Activated CD8-positive, alpha-beta memory T cell treated with anti-CD3 and anti-CD28 coated beads, Interleukin-2, amount 10 ng/mL, durations not matched to agents 7 days and 5 days (primary cell): ENCODE measurements at regions not wholly inside any gene's neighbourhood (a gene's known extent, or its start where the extent isn't known, plus 50 kb on each side); places are given as distances from the start of the nearest gene placed in this dataset.

ENCODE experiments used
- ATAC-seq: fragments of 150-1000 bp; cut with Tn5 transposase; one replicate; pipeline ENCODE4 v1.10.0; 2021; ENCODE audit warnings: moderate library complexity
- CTCF ChIA-PET: fragments of 350-600 bp; sonication (Branson Sonifier 250); formaldehyde crosslinking; loops from one replicate; lab custom pipeline; 2021; ENCODE audit warnings: antibody characterized with exemption; lab: Charles Lee
- DNase-seq: peaks from one replicate; pipeline ENCODE4 v3.0.0-alpha.2; 2020
- H3K27ac Mint-ChIP-seq: one replicate; pipeline ENCODE4 v1.8.0; 2021; ENCODE audit warnings: mild to moderate bottlenecking, mixed read lengths
- H3K27me3 Mint-ChIP-seq: one replicate; pipeline ENCODE4 v1.8.0; 2021; ENCODE audit warnings: mixed read lengths
- H3K36me3 Mint-ChIP-seq: one replicate; pipeline ENCODE4 v1.8.0; 2021; ENCODE audit warnings: mild to moderate bottlenecking, mixed read lengths
- H3K4me1 Mint-ChIP-seq: one replicate; pipeline ENCODE4 v1.8.0; 2021; ENCODE audit warnings: mixed read lengths
- H3K4me3 Mint-ChIP-seq: one replicate; pipeline ENCODE4 v1.8.0; 2021; ENCODE audit warnings: mild to moderate bottlenecking, moderate library complexity, mixed read lengths
- H3K9me3 Mint-ChIP-seq: one replicate; pipeline ENCODE4 v1.8.0; 2022; ENCODE audit warnings: low read depth, mixed read lengths

DNA sequence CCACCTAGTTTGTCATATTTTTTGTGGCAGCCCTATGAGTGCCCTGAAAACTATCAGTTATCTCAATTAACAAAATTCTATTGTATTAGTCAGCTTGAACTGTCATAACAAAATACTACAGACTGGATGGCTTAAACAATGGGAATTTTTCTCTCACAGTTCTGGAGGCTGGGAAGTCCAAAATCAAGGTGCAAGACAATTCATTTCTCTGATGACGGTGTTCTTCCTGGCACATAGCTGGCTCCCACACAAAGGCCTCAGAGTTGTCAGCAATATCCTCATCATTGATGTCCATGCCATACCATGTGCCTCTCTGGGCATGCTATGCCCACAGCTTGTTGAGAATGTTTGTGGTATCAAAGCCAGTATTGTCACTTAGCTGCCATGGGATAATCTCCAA is 691.9 kb downstream of the NR2F1-AS1 start:
- DNase-seq, result no peak
- H3K36me3 Mint-ChIP-seq, result no peaks in the 10 kb centered on the region
- H3K9me3 Mint-ChIP-seq, result no peaks in the 10 kb centered on the region
- no peak for ATAC-seq
- no peaks in the 10 kb centered on the region for H3K4me1 Mint-ChIP-seq
- no peak overlapping the region for H3K27ac Mint-ChIP-seq
- H3K4me3 Mint-ChIP-seq, result no peak overlapping the region
- no peaks in the 10 kb centered on the region for H3K27me3 Mint-ChIP-seq
- CTCF ChIA-PET, result no interaction called here

DNA sequence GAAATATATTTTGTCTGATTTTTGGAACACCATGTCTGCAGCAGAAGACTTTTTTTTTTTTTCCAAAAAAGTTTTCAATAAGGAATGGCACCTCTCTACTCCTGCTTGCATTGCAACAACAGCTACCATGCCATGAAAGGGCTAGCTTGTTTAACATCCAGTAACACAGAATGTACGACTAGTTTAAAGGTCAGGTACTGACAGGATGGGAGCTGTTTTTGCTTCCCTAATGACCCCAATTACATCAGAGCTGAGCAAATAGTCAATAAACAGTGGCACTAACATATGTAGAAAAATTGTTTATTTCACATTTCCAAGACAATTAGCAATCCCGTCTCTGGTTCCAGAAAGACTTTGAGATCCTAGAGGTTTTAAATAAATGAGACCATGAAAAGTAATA is 693.8 kb downstream of the NR2F1-AS1 start:
- no peaks in the 10 kb centered on the region for H3K36me3 Mint-ChIP-seq
- DNase-seq (no peak), ATAC-seq (no peak)
- H3K4me1 Mint-ChIP-seq, result no peaks in the 10 kb centered on the region
- no peak overlapping the region for H3K27ac Mint-ChIP-seq
- no peaks in the 10 kb centered on the region for H3K27me3 Mint-ChIP-seq
- no peaks in the 10 kb centered on the region for H3K9me3 Mint-ChIP-seq
- no peak overlapping the region for H3K4me3 Mint-ChIP-seq
- CTCF ChIA-PET, result no interaction called here

DNA sequence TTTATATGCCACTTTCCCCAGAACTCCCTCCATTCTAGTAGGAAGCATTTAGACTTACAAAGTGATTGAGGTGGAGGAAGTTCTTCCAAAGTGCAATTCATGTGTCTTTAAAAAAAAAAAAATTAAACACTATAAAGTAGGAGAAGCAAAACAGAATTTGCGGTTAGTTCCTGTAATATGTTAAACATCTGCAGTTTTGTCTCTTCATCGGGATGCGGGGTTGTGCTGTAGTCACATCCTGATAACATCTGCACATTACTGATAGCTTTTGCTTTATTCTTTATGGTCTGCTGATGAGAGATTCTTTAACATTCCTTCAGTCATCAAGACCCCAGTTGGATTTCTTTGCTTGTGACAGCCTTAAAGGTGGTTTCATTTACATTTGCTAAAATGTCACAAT is 694.3 kb downstream of the NR2F1-AS1 start:
- no peak overlapping the region for H3K27ac Mint-ChIP-seq
- no peak for ATAC-seq
- no peaks in the 10 kb centered on the region for H3K27me3 Mint-ChIP-seq
- no peaks in the 10 kb centered on the region for H3K9me3 Mint-ChIP-seq
- no peak overlapping the region for H3K4me3 Mint-ChIP-seq
- DNase-seq, result no peak
- H3K36me3 Mint-ChIP-seq, result no peaks in the 10 kb centered on the region
- CTCF ChIA-PET, result no interaction called here
- no peaks in the 10 kb centered on the region for H3K4me1 Mint-ChIP-seq

DNA sequence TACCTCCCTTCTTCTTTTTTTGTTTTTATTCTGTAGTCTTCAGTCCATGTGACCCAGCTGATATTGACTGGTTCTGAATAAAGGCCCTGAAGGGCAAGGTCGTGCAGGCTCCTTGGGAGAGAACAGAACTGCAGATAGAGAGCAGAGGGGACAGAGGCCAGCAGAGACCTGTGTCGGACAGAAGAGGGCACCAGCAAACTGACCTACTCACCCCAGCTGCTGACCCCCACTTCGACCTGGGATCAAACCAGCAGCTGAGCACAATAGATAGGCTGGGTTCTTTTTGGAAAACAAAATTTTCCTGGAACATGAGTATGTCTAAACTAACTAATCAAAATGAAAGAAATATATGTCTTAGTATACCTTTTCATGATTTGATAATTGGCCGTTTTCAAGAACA is 695.1 kb downstream of the NR2F1-AS1 start:
- Mint-ChIP-seq H3K4me3 (no peak overlapping the region), H3K27me3 (no peaks in the 10 kb centered on the region), H3K4me1 (no peaks in the 10 kb centered on the region), H3K9me3 (no peaks in the 10 kb centered on the region), H3K36me3 (no peaks in the 10 kb centered on the region), H3K27ac (no peak overlapping the region)
- no peak for ATAC-seq
- no peak for DNase-seq
- CTCF ChIA-PET, result no interaction called here

DNA sequence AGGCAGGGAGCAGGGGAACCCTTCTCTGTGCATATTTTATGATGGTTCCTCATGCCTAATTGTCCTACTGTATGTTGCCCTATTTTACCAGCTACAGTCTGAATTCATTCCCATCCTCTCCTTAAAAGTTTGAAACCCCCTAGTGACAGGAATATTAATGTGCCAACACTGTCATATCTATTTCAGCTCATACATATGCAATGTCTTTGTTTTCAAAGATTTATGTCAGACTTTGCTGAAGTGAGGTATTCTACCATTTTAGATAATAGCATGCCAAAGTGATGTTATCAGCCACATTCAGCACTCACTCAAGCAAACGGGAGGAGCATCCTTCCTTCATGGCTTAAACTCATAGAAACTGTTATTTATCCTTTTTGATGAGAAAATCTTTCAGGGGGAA is 696.5 kb downstream of the NR2F1-AS1 start:
- CTCF ChIA-PET, result no interaction called here
- ATAC-seq (no peak), DNase-seq (no peak)
- Mint-ChIP-seq H3K36me3 (no peaks in the 10 kb centered on the region), H3K27ac (no peak overlapping the region), H3K9me3 (no peaks in the 10 kb centered on the region), H3K4me3 (no peak overlapping the region), H3K27me3 (no peaks in the 10 kb centered on the region), H3K4me1 (no peaks in the 10 kb centered on the region)

DNA sequence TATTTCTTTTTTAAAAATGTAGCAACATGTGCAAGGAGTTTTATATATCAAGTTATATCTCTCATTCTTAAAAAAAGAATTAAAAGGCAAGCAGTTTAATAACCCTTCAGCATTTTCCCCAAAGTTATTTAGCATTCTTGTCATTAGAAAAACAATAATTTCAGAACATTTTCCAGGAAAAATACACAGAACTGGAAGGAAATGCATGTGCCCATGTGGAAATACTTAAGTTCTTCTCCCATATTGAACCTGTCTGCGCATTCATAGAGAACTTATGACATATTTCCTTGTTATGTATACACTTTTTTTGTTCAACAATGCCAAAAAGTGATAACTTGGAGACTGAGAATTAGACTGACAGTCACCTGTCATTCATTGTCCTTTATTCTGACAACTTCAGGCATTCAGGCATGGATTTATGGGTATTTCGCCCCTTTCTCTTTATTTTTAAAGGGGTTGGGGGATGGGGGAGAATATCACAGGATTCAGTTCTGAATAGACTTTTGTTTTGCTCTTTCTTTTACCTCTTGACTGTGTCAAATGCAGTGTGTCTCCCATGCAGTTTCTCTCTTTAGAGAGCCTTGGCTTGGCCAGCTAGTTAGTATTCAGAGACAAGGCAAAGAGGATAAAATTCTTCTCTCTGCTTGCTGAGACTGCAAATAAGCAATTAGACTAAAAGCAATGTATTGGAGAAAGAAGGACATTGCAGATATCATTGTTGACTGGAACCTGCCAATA is 701.0 kb downstream of the NR2F1-AS1 start:
- Mint-ChIP-seq H3K36me3 (no peaks in the 10 kb centered on the region), H3K4me3 (no peak overlapping the region), H3K27ac (no peak overlapping the region), H3K9me3 (peaks cover 8% of the 10 kb centered on the region), H3K4me1 (no peaks in the 10 kb centered on the region), H3K27me3 (no peaks in the 10 kb centered on the region)
- CTCF ChIA-PET, result no interaction called here
- no peak for ATAC-seq
- DNase-seq, result no peak

DNA sequence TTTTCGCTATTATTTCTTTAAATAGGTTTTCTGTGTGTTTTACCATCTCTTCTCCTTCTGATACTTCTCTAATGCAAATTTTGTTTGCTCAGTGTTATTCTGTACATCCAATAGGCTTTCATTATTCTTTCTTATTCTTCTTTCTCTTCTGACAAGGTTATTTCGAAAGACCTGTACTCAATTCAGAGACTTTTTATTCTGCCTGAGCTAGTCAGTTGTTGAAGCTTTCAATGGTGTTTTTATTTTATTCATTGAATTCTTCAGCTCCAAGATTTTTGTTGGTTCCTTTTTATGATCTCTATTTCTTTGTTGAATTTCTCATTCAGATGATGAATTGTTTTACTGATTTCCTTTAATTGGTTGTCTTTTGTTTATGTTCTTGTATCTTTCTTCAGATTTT is 706.2 kb downstream of the NR2F1-AS1 start:
- H3K4me3 Mint-ChIP-seq, result no peak overlapping the region
- CTCF ChIA-PET, result no interaction called here
- H3K27me3 Mint-ChIP-seq, result no peaks in the 10 kb centered on the region
- no peaks in the 10 kb centered on the region for H3K4me1 Mint-ChIP-seq
- H3K27ac Mint-ChIP-seq, result no peak overlapping the region
- H3K36me3 Mint-ChIP-seq, result no peaks in the 10 kb centered on the region
- peaks cover 14% of the 10 kb centered on the region for H3K9me3 Mint-ChIP-seq
- DNase-seq (no peak), ATAC-seq (no peak)

DNA sequence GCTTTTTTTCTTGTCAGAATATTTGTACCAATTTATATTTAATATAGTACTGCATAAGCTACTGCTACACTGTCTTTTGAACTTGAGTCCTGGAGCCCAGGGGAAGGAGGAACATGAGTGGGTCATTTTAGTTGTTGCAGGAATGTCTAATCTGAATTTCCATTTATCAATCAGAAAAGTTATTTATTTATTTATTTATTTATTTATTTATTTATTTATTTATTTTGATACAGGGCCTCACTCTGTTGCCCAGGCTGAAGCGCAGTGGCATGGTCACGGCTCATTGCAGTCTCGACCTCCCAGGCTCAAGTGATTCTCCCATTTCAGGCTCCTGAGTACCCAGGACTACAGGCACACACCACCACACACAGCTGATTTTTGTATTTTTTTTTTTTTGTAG is 712.6 kb downstream of the NR2F1-AS1 start:
- Mint-ChIP-seq H3K27me3 (no peaks in the 10 kb centered on the region), H3K36me3 (no peaks in the 10 kb centered on the region), H3K9me3 (peaks cover 4% of the 10 kb centered on the region), H3K4me1 (no peaks in the 10 kb centered on the region), H3K27ac (no peak overlapping the region), H3K4me3 (no peak overlapping the region)
- ATAC-seq (no peak), DNase-seq (no peak)
- CTCF ChIA-PET, result no interaction called here

DNA sequence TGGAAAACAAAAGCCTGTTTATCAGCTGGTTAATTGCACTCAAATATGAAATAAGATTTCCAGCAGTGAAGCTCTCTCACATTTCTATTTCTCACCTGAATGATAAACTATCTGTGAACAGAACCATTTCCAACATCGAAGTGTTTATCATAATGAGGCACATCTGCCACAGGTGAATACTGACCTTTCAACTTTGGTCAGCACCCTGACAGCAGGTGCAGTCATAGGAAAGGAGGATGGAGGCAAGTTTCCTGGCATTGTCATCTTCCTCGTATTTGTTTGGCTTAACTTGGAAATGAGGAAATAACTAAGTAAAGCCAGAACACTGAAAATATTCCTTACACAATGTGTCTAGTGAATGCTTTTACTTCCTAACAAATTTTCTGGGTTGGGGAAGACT is 716.4 kb downstream of the NR2F1-AS1 start:
- Mint-ChIP-seq H3K4me3 (no peak overlapping the region), H3K27me3 (no peaks in the 10 kb centered on the region), H3K4me1 (no peaks in the 10 kb centered on the region), H3K27ac (no peak overlapping the region), H3K36me3 (no peaks in the 10 kb centered on the region), H3K9me3 (peaks cover 2% of the 10 kb centered on the region)
- no peak for DNase-seq
- ATAC-seq, result no peak
- CTCF ChIA-PET, result no interaction called here

DNA sequence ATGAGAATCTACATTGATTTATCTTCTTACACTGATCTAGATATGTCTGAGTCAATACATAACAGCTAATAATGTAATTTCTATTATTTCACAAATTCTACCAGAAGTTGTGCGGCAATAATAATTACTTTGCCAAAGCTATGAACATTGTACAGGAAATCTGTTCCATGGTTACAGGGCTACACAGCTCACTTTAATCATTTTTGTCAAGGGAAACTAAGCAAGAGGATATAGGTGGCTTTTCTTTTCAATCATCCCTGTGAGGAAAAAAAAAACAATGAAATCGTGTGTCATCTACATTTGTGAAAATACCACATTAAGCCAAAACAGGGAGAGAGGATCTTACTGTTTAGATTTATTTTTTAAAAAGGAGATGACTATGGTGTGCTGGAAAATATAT is 717.4 kb downstream of the NR2F1-AS1 start:
- CTCF ChIA-PET, result no interaction called here
- Mint-ChIP-seq H3K27me3 (no peaks in the 10 kb centered on the region), H3K27ac (no peak overlapping the region), H3K36me3 (no peaks in the 10 kb centered on the region), H3K4me3 (no peak overlapping the region), H3K9me3 (peaks cover 2% of the 10 kb centered on the region), H3K4me1 (no peaks in the 10 kb centered on the region)
- DNase-seq, result no peak
- ATAC-seq, result no peak

DNA sequence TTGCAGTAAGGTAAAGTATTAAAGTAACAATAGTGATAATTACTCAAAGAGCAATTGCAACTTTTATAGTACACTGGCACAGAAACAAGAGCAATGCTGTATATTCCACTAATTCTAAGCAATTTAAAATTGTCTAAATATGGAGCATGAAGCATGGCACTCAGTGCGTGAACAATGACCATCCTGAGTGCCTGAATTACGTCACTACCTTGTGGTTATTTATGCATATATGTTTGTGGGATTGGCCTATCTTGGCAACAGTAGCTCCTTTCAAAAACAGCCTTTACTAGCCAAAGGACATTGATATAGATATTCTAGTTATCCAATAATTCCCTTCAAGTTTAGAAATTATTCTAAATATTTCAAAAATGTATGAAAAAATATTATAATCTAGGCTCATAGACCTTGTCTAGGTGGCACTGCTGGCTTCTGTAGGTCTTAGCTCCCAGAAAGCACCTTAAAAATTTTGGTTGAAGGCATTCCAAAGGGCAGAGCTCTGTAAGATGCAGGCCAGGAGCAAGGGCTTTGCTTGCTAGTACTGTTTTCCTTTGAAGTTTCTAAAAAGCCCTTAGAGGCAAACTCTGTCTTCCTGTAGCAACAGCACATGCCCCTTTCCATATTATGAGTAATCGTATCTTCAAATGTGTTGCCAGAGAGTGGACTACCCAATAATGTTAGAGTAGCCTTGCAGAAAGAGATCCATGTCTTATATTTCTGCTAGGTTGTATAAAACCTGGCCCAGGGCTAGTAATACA is 719.3 kb downstream of the NR2F1-AS1 start:
- no peak for DNase-seq
- no peaks in the 10 kb centered on the region for H3K27me3 Mint-ChIP-seq
- H3K36me3 Mint-ChIP-seq, result no peaks in the 10 kb centered on the region
- CTCF ChIA-PET, result no interaction called here
- no peak overlapping the region for H3K4me3 Mint-ChIP-seq
- H3K9me3 Mint-ChIP-seq, result peaks cover 2% of the 10 kb centered on the region
- no peak for ATAC-seq
- H3K27ac Mint-ChIP-seq, result no peak overlapping the region
- no peaks in the 10 kb centered on the region for H3K4me1 Mint-ChIP-seq

DNA sequence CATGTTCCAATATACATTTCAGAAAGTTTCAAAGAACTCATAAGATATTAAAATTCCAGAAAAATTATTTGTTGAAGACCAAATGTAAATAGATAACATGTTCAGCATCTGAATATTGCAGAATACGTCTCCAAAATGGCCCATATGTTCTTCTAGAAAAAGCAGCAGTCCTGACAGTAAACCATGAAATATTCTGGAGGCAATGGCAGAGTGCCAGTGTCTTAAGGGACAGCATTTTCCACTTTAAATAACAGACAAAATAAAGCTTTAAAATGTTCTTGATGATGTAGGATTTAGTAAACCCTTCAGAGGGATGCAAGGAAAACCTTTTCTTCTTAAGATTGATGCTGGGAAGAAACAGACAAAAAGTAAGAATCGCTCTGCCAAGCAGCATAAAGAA is 721.0 kb downstream of the NR2F1-AS1 start:
- Mint-ChIP-seq H3K36me3 (no peaks in the 10 kb centered on the region), H3K4me3 (no peak overlapping the region), H3K9me3 (peaks cover 2% of the 10 kb centered on the region), H3K27ac (no peak overlapping the region), H3K4me1 (no peaks in the 10 kb centered on the region), H3K27me3 (no peaks in the 10 kb centered on the region)
- CTCF ChIA-PET, result no interaction called here
- no peak for DNase-seq
- ATAC-seq, result no peak

DNA sequence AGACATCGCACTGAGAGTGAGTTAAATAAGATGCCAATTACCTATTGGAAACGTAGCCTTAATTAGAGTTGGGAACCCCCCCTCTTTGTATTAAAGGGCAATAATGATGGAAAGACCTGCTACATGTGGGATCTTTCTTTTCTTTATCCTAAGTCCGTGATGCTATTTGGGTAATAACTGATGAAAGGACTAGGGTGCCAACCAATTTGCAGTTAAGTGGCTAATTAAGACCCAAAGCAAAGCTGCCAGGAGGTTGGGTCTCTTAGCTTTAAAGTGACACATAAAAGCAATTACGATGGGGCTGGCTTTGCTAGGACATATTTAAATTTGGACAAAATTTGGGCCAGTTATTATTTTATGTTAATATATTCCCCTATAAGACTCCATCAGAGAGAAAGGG is 728.8 kb downstream of the NR2F1-AS1 start:
- Mint-ChIP-seq H3K27me3 (no peaks in the 10 kb centered on the region), H3K9me3 (no peaks in the 10 kb centered on the region), H3K36me3 (no peaks in the 10 kb centered on the region), H3K4me3 (no peak overlapping the region), H3K27ac (no peak overlapping the region), H3K4me1 (no peaks in the 10 kb centered on the region)
- CTCF ChIA-PET, result no interaction called here
- ATAC-seq (no peak), DNase-seq (no peak)

DNA sequence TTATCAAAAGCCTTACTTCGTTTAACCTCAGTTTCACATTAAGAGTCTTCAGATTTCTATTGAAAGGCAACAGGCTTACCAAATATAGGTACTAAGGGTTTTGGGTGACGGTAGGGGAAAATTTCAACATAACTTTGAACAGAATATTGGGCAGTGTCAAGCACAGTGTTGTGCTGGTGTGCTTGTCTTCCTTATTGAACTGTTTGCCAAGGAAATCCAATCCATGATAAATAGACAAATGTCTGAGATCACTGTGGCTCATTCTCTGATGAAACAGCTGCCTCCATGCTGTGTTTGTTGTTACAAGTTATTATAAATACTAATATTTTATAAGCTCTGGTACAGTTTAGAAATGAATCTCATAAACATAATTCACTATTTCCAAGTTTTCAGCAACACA is 730.1 kb downstream of the NR2F1-AS1 start:
- no peak for DNase-seq
- Mint-ChIP-seq H3K27me3 (no peaks in the 10 kb centered on the region), H3K27ac (no peak overlapping the region), H3K4me3 (no peak overlapping the region), H3K4me1 (no peaks in the 10 kb centered on the region), H3K9me3 (peaks cover 2% of the 10 kb centered on the region), H3K36me3 (no peaks in the 10 kb centered on the region)
- ATAC-seq, result no peak
- CTCF ChIA-PET, result no interaction called here
